ENCODE measurements at regions not wholly inside any gene's neighbourhood (a gene's known extent, or its start where the extent isn't known, plus 50 kb on each side); places are given as distances from the start of the nearest gene placed in this dataset.
"Not testable (repeated sequence)": the region's sequence is repeated elsewhere in the genome, so short reads cannot be mapped to it uniquely, and the experiment has no call there.

DNA sequence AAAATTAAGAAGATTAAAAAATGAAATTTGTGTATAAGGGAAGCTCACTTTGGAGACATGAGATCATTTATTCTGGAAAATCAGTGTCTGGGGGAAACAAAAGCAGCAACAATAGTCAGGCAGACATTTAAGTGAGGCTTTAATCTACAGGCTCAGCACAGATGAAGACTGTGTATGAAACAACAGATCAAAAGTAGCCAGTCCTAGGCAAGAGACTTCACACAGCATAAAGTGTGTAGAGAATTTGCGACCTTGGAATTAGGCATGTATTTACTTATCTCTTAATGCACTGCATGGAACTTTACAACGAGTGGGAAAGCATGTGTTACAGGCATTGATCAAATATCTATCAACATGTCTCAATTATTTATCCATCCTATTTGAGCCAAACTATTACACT, 1099.9 kb downstream of the PLA2G4A start:
- DNase-seq, result no peak

DNA sequence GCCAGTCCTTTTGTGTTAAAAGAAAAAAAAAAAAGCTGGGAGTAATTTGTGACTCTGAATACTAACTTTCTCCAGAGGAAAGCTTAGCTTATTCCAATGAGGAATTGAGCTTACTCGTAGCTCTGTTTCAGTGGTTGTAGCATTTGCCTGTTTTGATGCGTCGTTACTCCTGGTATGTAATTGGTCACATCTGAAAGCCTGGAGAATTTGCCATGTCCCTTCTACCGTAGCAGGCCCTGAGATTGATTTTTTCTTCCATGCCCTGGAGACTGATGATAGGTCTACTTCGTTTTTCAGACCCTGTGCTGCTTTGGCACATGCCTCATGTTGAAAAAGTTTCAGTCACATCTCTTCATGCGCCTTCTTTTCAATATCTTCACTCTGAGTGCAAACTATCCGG, 1103.0 kb downstream of the PLA2G4A start:
- no peak for DNase-seq

GRCh38 chr1:187933562-187934419, 1105.0 kb downstream of the PLA2G4A start:
- DNase-seq, result no peak

- no peak for DNase-seq
These were observed 1107.9 kb downstream of the PLA2G4A start for GRCh38 chr1:187936667-187937066.

GRCh38 chr1:187938092-187938491, 1109.3 kb downstream of the PLA2G4A start:
- DNase-seq, result no peak

DNA sequence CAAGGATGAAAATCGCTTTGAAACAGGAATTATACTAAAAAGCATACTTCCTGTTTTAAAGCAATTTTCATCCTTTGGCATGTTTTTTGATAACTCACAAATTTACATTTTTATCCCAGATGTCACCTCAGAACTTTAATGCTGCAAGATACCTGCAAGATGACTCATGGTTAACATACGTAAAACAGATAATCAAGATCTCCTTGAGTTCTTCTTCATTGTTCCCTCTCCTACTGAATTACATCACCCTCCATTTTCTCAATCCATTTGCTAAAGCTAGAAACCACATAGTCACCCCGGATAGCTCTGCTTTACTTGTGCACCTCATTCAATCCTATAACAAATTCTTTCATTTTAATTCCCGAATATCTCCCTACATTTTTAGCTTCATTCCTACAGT, 1114.2 kb downstream of the PLA2G4A start:
- no peak for DNase-seq

- DNase-seq, result no peak
These were observed 1115.1 kb downstream of the PLA2G4A start for GRCh38 chr1:187943606-187944403.

GRCh38 chr1:187946661-187947060, 1117.9 kb downstream of the PLA2G4A start:
- DNase-seq, result not testable (repeated sequence)

- DNase-seq, result no peak
These were observed 1118.6 kb downstream of the PLA2G4A start for GRCh38 chr1:187947359-187947758.

GRCh38 chr1:187948170-187948794, 1119.5 kb downstream of the PLA2G4A start:
- DNase-seq, result no peak

- DNase-seq, result no peak
These were observed 1120.8 kb downstream of the PLA2G4A start for GRCh38 chr1:187949567-187949966.

- DNase-seq, result no peak
These were observed 1123.1 kb downstream of the PLA2G4A start for GRCh38 chr1:187951817-187952216.

- no peak for DNase-seq
These were observed 1123.7 kb downstream of the PLA2G4A start for GRCh38 chr1:187952446-187952845.

- DNase-seq, result no peak
These were observed 1128.2 kb downstream of the PLA2G4A start for GRCh38 chr1:187956975-187957374.

GRCh38 chr1:187958207-187958606, 1129.5 kb downstream of the PLA2G4A start:
- no peak for DNase-seq

- DNase-seq, result no peak
These were observed 1130.3 kb downstream of the PLA2G4A start for GRCh38 chr1:187959062-187959461.

- no peak for DNase-seq
These were observed 1131.4 kb downstream of the PLA2G4A start for GRCh38 chr1:187960125-187960638.

DNA sequence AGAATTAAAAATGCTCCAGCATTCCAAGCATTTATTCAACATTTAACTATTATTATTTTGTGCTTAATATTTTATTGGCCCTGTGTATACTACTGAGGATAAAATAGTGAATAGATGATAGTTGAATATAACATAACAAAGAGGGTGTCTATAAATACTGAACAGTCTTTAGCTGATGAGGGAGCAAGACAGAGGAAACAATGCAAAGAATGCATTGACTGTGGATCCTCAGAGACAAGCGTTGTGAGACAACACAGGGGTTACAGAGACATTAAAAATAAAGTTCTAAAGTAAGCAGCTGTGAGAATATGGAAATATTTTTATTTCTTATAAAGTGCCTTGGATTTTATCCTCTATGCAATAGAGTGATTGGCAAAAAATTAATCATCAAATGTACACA, 1133.1 kb downstream of the PLA2G4A start:
- no peak for DNase-seq

GRCh38 chr1:187971851-187972250, 1143.1 kb downstream of the PLA2G4A start:
- DNase-seq, result no peak

DNA sequence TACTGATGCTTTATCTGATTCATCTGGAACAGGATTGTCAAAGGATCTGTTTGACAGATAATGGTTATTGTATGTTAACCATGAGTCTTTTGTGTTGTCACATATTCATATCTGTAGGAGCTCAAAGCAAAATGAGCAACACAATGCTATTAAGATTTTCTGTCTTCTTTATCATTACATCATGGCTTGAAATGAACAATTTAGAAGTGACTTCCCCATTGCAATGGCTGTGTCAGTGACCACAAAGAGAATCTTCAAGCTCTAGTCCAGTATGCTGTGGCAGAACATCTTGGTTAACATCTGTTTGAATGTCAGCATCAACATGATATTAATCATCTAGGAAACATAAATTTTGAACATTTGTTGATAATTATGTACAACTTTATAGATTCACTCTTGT, 1148.5 kb downstream of the PLA2G4A start:
- DNase-seq, result no peak

GRCh38 chr1:187985145-187985896, 1156.6 kb downstream of the PLA2G4A start:
- no peak for DNase-seq

- DNase-seq, result no peak
These were observed 1157.3 kb downstream of the PLA2G4A start for GRCh38 chr1:187985897-187986654.
